GM12892 (cell line): ENCODE measurements at regions not wholly inside any gene's neighbourhood (a gene's known extent, or its start where the extent isn't known, plus 50 kb on each side); places are given as distances from the start of the nearest gene placed in this dataset.

Experiments used
- POLR2A ChIP-seq: IDR thresholded peaks from 2 replicates; pipeline ENCODE4 v1.6.1; 2011; ENCODE audit warnings: low read depth, low read length, control low read depth
- POLR2AphosphoS5 ChIP-seq: IDR thresholded peaks from 2 replicates; pipeline ENCODE4 v1.6.1; 2011; ENCODE audit warnings: low read depth, low read length, control low read depth
- TAF1 ChIP-seq: IDR thresholded peaks from 2 replicates; pipeline ENCODE4 v1.6.1; 2011; ENCODE audit warnings: low read depth, mild to moderate bottlenecking, control low read depth, low read length, borderline replicate concordance

DNA sequence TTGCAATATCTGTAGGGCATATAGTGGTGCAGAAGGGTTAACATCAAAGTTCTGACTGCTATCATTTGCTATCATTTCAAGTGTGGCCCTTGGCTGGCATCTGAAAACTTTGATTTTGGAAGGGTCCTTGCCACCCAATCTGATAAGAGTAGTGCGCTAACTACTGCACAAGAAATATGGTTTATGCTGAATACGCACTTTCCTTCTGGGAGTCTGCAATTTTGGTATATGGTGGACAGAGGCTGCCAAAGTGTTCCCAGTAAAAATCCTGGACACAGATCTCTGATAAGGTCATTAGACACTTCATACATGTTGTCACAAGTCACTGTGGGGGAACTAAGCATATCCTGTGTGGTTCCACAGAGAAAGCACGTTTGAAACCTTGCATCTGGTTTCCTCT is 461.6 kb upstream of the CDH11 start:
- TF ChIP-seq POLR2A (no peak), TAF1 (no peak), POLR2AphosphoS5 (no peak)
